PC-3 (cell line): ENCODE measurements at regions not wholly inside any gene's neighbourhood (a gene's known extent, or its start where the extent isn't known, plus 50 kb on each side); places are given as distances from the start of the nearest gene placed in this dataset.

Experiments used
- ATAC-seq: fragments of 200-7000 bp; cut with Tn5 transposase; 2 replicates; pipeline ENCODE4 v1.9.1; 2020; ENCODE audit warnings: mild to moderate bottlenecking, moderate library complexity
- BruUV-seq: library from RNA; stranded (reverse); fragments of 400-500 nt; replicated peaks from 2 replicates; lab custom pipeline; 2021; lab: Mats Ljungman, UMichigan
- CTCF ChIA-PET: fragments of 300-600 bp; sonication (Branson Sonifier 250); formaldehyde crosslinking; loops from one replicate; lab custom pipeline; 2022; ENCODE audit warnings: antibody characterized with exemption; lab: Charles Lee
- POLR2A ChIA-PET: fragments of 300-600 bp; sonication (Branson Sonifier 250); formaldehyde crosslinking; loops from one replicate; lab custom pipeline; 2022; ENCODE audit warnings: antibody characterized with exemption; ENCODE audit not compliant: unreplicated experiment; lab: Charles Lee
- DNase-seq: peaks from one replicate; pipeline ENCODE4 v3.0.0-alpha.2; 2015
- H2AFZ ChIP-seq: fragments of 300-600 bp; sonication (generic); 2 replicates; pipeline ENCODE4 v1.6.0; 2016; ENCODE audit warnings: antibody characterized with exemption, low read length
- H3F3A ChIP-seq: fragments of 300-600 bp; sonication (generic); one replicate; pipeline ENCODE4 v1.6.0; 2017; ENCODE audit warnings: antibody characterized with exemption, low read length, control low read depth, mild to moderate bottlenecking; ENCODE audit not compliant: unreplicated experiment
- H3K27ac ChIP-seq: fragments of 300-600 bp; sonication (generic); 2 replicates; pipeline ENCODE4 v1.5.1; 2016; ENCODE audit warnings: mild to moderate bottlenecking, low read length
- H3K27me3 ChIP-seq: fragments of 300-600 bp; sonication (generic); 2 replicates; pipeline ENCODE4 v1.6.1; 2016; ENCODE audit warnings: low read length, mixed read lengths
- H3K36me3 ChIP-seq: fragments of 300-600 bp; sonication (generic); 2 replicates; pipeline ENCODE4 v1.6.1; 2016; ENCODE audit warnings: low read depth, mixed run types, low read length, mixed read lengths
- H3K4me1 ChIP-seq: fragments of 300-600 bp; sonication (generic); 2 replicates; pipeline ENCODE4 v1.5.1; 2016; ENCODE audit warnings: low read length; ENCODE audit not compliant: insufficient read depth
- H3K4me2 ChIP-seq: fragments of 300-600 bp; sonication (generic); 2 replicates; pipeline ENCODE4 v1.6.0; 2016; ENCODE audit warnings: low read length
- H3K4me3 ChIP-seq: fragments of 300-600 bp; sonication (generic); 2 replicates; pipeline ENCODE4 v1.5.1; 2016; ENCODE audit warnings: mild to moderate bottlenecking, low read length, mixed read lengths
- H3K79me2 ChIP-seq: fragments of 300-600 bp; sonication (generic); 2 replicates; pipeline ENCODE4 v1.6.1; 2017; ENCODE audit warnings: low read length, mixed read lengths
- H3K9ac ChIP-seq: fragments of 300-600 bp; sonication (generic); 2 replicates; pipeline ENCODE4 v1.6.0; 2016; ENCODE audit warnings: mild to moderate bottlenecking, low read length
- H3K9me2 ChIP-seq: fragments of 300-600 bp; sonication (generic); replicated peaks from 2 replicates; pipeline ENCODE4 v1.6.1; 2016; ENCODE audit warnings: mixed run types, low read length, mixed read lengths
- H3K9me3 ChIP-seq: fragments of 300-600 bp; sonication (generic); 2 replicates; pipeline ENCODE4 v1.6.1; 2016; ENCODE audit warnings: low read length, mixed read lengths
- H4K20me1 ChIP-seq: fragments of 300-600 bp; sonication (generic); 2 replicates; pipeline ENCODE4 v1.6.1; 2016; ENCODE audit warnings: low read length, mixed read lengths
- CTCF ChIP-seq: fragments of 300-600 bp; sonication (generic); conservative IDR thresholded peaks from 2 replicates; pipeline ENCODE4 v1.5.1; 2017; ENCODE audit warnings: antibody characterized with exemption, low read depth, mild to moderate bottlenecking, low read length
- EZH2 ChIP-seq: fragments of 300-600 bp; sonication (generic); IDR thresholded peaks from one replicate; pipeline ENCODE4 v1.6.1; 2017; ENCODE audit warnings: antibody characterized with exemption, mild to moderate bottlenecking, low read length; ENCODE audit not compliant: unreplicated experiment
- EZH2phosphoT487 ChIP-seq: fragments of 300-600 bp; sonication (generic); IDR thresholded peaks from 2 replicates; pipeline ENCODE4 v1.6.1; 2018; ENCODE audit warnings: mild to moderate bottlenecking, antibody characterized with exemption, low read length, borderline replicate concordance
- intact Hi-C: fragments of 100-400 bp; cut with micrococcal nuclease; formaldehyde crosslinking; loops from 2 replicates; pipeline ENCODE4 v1.9.0; 2023

GRCh38 chr3:30103186-30103585, 503.2 kb upstream of the TGFBR2 start:
- DNase-seq (no peak), ATAC-seq (no peak)
- H3K4me3 ChIP-seq, result no peak overlapping the region
- TF ChIP-seq EZH2 (no peak), EZH2phosphoT487 (no peak), CTCF (no peak)
- no peaks in the 10 kb centered on the region for H3K27me3 ChIP-seq
- H3K79me2 ChIP-seq, result no peaks in the 10 kb centered on the region
- no peaks in the 10 kb centered on the region for H3F3A ChIP-seq
- H3K36me3 ChIP-seq, result no peaks in the 10 kb centered on the region
- intact Hi-C loops, result no loop called here
- no peak overlapping the region for H3K9ac ChIP-seq
- H3K9me2 ChIP-seq, result no peaks in the 10 kb centered on the region
- no peaks in the 10 kb centered on the region for H3K9me3 ChIP-seq
- BruUV-seq, result no TSS peak
- no peaks in the 10 kb centered on the region for H4K20me1 ChIP-seq
- POLR2A ChIA-PET, result no interaction called here
- H3K4me2 ChIP-seq, result no peak overlapping the region
- CTCF ChIA-PET, result no interaction called here
- H2AFZ ChIP-seq, result no peak overlapping the region
- H3K27ac ChIP-seq, result no peak overlapping the region
- peaks cover 9% of the 10 kb centered on the region; the same call in 1 of the 2 replicates for H3K4me1 ChIP-seq

GRCh38 chr3:30107531-30107930, 498.9 kb upstream of the TGFBR2 start:
- H2AFZ ChIP-seq, result no peak overlapping the region

GRCh38 chr3:30112411-30112810, 494.0 kb upstream of the TGFBR2 start:
- no peak overlapping the region for H3K27ac ChIP-seq
- no peaks in the 10 kb centered on the region for H3K79me2 ChIP-seq
- ATAC-seq (no peak), DNase-seq (no peak)
- H3F3A ChIP-seq, result no peaks in the 10 kb centered on the region
- ChIA-PET POLR2A (no interaction called here), CTCF (interaction anchor here (1.0 kb wide), 1 partner anchor 87 kb away, joined by 4 read pairs; no protein-coding TSS in a partner anchor)
- no peak overlapping the region for H3K4me2 ChIP-seq
- H3K9me2 ChIP-seq, result no peaks in the 10 kb centered on the region
- H3K9me3 ChIP-seq, result no peaks in the 10 kb centered on the region
- TF ChIP-seq EZH2phosphoT487 (no peak), EZH2 (no peak), CTCF (no peak)
- peaks cover 23% of the 10 kb centered on the region for H3K4me1 ChIP-seq
- intact Hi-C loops, result loop anchor here (2.0 to 10.0 kb wide), 8 partner anchors 70 to 495 kb away; partner anchors contain the start of gene TGFBR2
- H3K4me3 ChIP-seq, result no peak overlapping the region
- no peak overlapping the region for H2AFZ ChIP-seq
- no peaks in the 10 kb centered on the region for H3K36me3 ChIP-seq
- no TSS peak for BruUV-seq
- H4K20me1 ChIP-seq, result no peaks in the 10 kb centered on the region
- H3K9ac ChIP-seq, result no peak overlapping the region
- no peaks in the 10 kb centered on the region for H3K27me3 ChIP-seq

More at GRCh38 chr3:30107531-30107930, 498.9 kb upstream of the TGFBR2 start:
- no peak overlapping the region for H3K4me2 ChIP-seq
- no peak overlapping the region for H3K4me3 ChIP-seq
- H3F3A ChIP-seq, result no peaks in the 10 kb centered on the region
- intact Hi-C loops, result no loop called here
- no peaks in the 10 kb centered on the region for H3K9me3 ChIP-seq
- H3K27ac ChIP-seq, result no peak overlapping the region
- H3K79me2 ChIP-seq, result no peaks in the 10 kb centered on the region
- no peaks in the 10 kb centered on the region for H4K20me1 ChIP-seq
- TF ChIP-seq EZH2phosphoT487, result no peak
- DNase-seq (no peak), ATAC-seq (no peak)
- no TSS peak for BruUV-seq
- POLR2A ChIA-PET, result no interaction called here
- no peaks in the 10 kb centered on the region for H3K9me2 ChIP-seq
- H3K27me3 ChIP-seq, result no peaks in the 10 kb centered on the region
- H3K9ac ChIP-seq, result no peak overlapping the region
- CTCF ChIA-PET, result no interaction called here
- H3K4me1 ChIP-seq, result no peaks in the 10 kb centered on the region
- no peaks in the 10 kb centered on the region for H3K36me3 ChIP-seq
